OCI-LY3 (cell line): ENCODE measurements at regions not wholly inside any gene's neighbourhood (a gene's known extent, or its start where the extent isn't known, plus 50 kb on each side); places are given as distances from the start of the nearest gene placed in this dataset.

Experiments
- EZH2phosphoT487 ChIP-seq: fragments of 200-600 bp; shearing (Covaris generic); IDR thresholded peaks from 2 replicates; pipeline ENCODE4 v1.6.1; 2018; ENCODE audit warnings: antibody characterized with exemption, mixed run types, low read depth
- TF ChIP-seq, protein P1 (sequence below): fragments of 200-600, 300-600 bp; sonication (generic); IDR thresholded peaks from 2 replicates; pipeline ENCODE4 v1.5.1; 2014; ENCODE audit warnings: antibody characterized with exemption, low read length, low read depth

DNA sequence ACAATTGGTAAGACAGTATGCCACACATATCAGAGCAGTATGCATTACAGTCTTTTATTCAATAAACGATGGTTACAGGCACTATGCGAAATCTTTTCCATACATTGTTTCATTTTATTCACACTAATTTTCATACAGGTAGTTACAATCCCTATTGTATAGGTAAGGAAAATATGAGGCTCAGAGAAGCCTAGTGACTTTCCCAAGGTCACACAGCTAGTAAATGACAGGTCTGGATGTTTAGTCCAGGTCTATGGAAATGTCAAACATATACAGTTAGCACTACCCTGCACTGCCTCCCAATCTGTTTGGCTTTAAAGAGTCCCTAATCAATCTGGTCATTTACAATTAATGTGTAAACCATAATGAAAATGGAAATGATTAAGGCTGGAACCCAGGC is 372.2 kb downstream of the MTX2 start:
- TF ChIP-seq, protein P1, sequence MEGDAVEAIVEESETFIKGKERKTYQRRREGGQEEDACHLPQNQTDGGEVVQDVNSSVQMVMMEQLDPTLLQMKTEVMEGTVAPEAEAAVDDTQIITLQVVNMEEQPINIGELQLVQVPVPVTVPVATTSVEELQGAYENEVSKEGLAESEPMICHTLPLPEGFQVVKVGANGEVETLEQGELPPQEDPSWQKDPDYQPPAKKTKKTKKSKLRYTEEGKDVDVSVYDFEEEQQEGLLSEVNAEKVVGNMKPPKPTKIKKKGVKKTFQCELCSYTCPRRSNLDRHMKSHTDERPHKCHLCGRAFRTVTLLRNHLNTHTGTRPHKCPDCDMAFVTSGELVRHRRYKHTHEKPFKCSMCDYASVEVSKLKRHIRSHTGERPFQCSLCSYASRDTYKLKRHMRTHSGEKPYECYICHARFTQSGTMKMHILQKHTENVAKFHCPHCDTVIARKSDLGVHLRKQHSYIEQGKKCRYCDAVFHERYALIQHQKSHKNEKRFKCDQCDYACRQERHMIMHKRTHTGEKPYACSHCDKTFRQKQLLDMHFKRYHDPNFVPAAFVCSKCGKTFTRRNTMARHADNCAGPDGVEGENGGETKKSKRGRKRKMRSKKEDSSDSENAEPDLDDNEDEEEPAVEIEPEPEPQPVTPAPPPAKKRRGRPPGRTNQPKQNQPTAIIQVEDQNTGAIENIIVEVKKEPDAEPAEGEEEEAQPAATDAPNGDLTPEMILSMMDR = no peak
- TF ChIP-seq EZH2phosphoT487 = no peak
